Lower leg skin (tissue), 4 donors: ENCODE measurements at regions not wholly inside any gene's neighbourhood (a gene's known extent, or its start where the extent isn't known, plus 50 kb on each side); places are given as distances from the start of the nearest gene placed in this dataset.
A peak's percentile ranks its signal among the peaks of the same experiment; 100 is the strongest.

Experiments used
- DNase-seq, 2 donors: peaks; one replicate each; pipeline ENCODE4 v3.0.0-alpha.2; 2019; ENCODE audit warnings: low spot score in 2 of 2
- H3K4me3 ChIP-seq: fragments of 200-600 bp; sonication (generic); 2 replicates; pipeline ENCODE4 v1.5.1; 2017; ENCODE audit warnings: mild to moderate bottlenecking, low read depth; ENCODE audit not compliant: poor library complexity, severe bottlenecking
- POLR2A ChIP-seq, 2 donors: fragments of 450-650 bp; IDR thresholded peaks; one replicate each; pipeline ENCODE4 v1.6.1; 2016 to 2017; ENCODE audit warnings: antibody characterized with exemption in 2 of 2, mild to moderate bottlenecking in 1 of 2, moderate library complexity in 1 of 2
- WGBS, 2 donors: methylation state at CpG; one replicate each; pipeline ENCODE4 v1.1.5; 2018; 5-methylcytosine and 5-hydroxymethylcytosine counted together
- intact Hi-C: fragments of 100-400 bp; cut with DNase I; formaldehyde crosslinking; loops from one replicate; pipeline ENCODE4 v1.15.0; 2023; ENCODE audit warnings: low total_unique reads
- TF ChIP-seq, protein P1 (sequence below), 3 donors: fragments of 450-650 bp; IDR thresholded peaks; one replicate each; pipeline ENCODE4 v1.5.1; 2016; ENCODE audit warnings: antibody characterized with exemption in 3 of 3, mild to moderate bottlenecking in 3 of 3, moderate library complexity in 2 of 3

GRCh38 chr22:49023161-49023878, 804.4 kb downstream of the BRD1 start:
- intact Hi-C loops: no loop called here
- 55 to 65% methylated on average over 22 of the region's 22 CpGs for WGBS, 2 donors

GRCh38 chr22:49022816-49023160, 804.9 kb downstream of the BRD1 start:
- intact Hi-C loops: no loop called here
- DNase-seq: no peak
- no peak for TF ChIP-seq POLR2A (IDR thresholded peaks at IDR 0.05)
- TF ChIP-seq, protein P1, sequence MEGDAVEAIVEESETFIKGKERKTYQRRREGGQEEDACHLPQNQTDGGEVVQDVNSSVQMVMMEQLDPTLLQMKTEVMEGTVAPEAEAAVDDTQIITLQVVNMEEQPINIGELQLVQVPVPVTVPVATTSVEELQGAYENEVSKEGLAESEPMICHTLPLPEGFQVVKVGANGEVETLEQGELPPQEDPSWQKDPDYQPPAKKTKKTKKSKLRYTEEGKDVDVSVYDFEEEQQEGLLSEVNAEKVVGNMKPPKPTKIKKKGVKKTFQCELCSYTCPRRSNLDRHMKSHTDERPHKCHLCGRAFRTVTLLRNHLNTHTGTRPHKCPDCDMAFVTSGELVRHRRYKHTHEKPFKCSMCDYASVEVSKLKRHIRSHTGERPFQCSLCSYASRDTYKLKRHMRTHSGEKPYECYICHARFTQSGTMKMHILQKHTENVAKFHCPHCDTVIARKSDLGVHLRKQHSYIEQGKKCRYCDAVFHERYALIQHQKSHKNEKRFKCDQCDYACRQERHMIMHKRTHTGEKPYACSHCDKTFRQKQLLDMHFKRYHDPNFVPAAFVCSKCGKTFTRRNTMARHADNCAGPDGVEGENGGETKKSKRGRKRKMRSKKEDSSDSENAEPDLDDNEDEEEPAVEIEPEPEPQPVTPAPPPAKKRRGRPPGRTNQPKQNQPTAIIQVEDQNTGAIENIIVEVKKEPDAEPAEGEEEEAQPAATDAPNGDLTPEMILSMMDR (IDR thresholded peaks at IDR 0.05): no peak
- no peak overlapping the region for H3K4me3 ChIP-seq
- WGBS, 2 donors: 67 to 80% methylated on average over 1 to 4 of the region's 4 CpGs

More at GRCh38 chr22:49023161-49023878, 804.4 kb downstream of the BRD1 start:
- peak in 1 of 2 donors; percentile 80 for DNase-seq
- no peak overlapping the region for H3K4me3 ChIP-seq
- TF ChIP-seq, protein P1 (IDR thresholded peaks at IDR 0.05): no peak
- TF ChIP-seq POLR2A (IDR thresholded peaks at IDR 0.05): no peak

- 68 to 72% methylated on average over 11 to 23 of the region's 23 CpGs for WGBS, 2 donors
- DNase-seq: peak in 1 of 2 donors; percentile 78
- intact Hi-C loops: no loop called here
- no peak overlapping the region for H3K4me3 ChIP-seq
- no peak for TF ChIP-seq POLR2A (IDR thresholded peaks at IDR 0.05)
- TF ChIP-seq, protein P1 (IDR thresholded peaks at IDR 0.05): no peak
These were observed 805.5 kb downstream of the BRD1 start for GRCh38 chr22:49021926-49022815.

- 84 to 90% methylated on average over 24 to 26 of the region's 27 CpGs for WGBS, 2 donors
- TF ChIP-seq, protein P1 (IDR thresholded peaks at IDR 0.05): no peak
- TF ChIP-seq POLR2A (IDR thresholded peaks at IDR 0.05): no peak
- DNase-seq: peak in 1 of 2 donors; percentile 60
- intact Hi-C loops: no loop called here
- no peak overlapping the region for H3K4me3 ChIP-seq
These were observed 806.3 kb downstream of the BRD1 start for GRCh38 chr22:49021131-49021925.

DNA sequence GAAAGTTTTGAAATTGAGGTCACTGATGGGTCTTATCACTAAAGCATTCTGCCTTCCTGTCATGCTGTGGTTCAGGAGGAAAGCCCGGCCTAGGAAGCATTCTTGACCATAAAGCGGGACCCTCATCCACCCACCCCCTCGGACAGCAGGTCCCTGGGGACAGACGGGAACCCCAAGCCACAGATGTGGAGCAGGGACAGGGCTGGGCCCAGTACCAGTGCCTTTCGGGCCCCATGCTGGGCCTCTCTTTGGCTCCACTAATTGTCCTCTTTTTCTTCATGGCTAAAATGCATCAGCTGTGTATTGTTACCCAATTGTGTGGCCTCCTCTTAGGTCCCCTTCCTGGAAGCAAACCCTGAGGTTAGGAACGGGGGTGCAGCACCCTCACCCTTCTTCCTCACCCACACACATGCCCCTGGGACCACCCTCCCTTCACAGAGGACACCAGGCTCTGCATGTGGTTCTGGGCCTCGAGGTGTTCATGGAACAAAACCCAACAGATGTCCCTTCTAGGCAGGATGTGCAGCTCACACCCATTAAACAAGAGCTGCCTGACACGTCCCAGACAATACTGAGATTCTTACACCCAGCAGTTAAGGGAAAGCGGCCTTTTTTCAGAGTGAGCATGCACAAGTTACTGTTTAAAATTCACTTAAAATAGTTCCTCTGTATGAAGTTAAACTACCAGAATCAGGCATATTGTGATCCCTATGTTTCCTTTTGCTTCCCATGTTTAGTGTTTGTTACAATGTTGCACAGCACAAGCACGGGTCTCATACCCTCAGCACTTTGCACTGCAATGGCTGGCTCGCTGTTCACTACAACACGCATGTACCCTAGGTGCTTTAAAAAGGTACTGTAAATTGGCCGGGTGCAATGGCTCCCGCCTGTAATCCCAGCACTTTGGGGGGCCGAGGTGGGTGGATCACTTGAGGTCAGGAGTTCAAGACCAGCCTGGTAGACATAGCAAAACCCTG, 807.6 kb downstream of the BRD1 start:
- intact Hi-C loops: no loop called here
- 82 to 87% methylated on average over 15 of the region's 15 CpGs for WGBS, 2 donors

More for the DNA sequence above, 807.6 kb downstream of the BRD1 start:
- TF ChIP-seq, protein P1 (IDR thresholded peaks at IDR 0.05): no peak
- no peak for TF ChIP-seq POLR2A (IDR thresholded peaks at IDR 0.05)
- H3K4me3 ChIP-seq: no peak overlapping the region
- DNase-seq: peak in 1 of 2 donors; percentile 68
